ENCODE measurements at regions not wholly inside any gene's neighbourhood (a gene's known extent, or its start where the extent isn't known, plus 50 kb on each side); places are given as distances from the start of the nearest gene placed in this dataset.

DNA sequence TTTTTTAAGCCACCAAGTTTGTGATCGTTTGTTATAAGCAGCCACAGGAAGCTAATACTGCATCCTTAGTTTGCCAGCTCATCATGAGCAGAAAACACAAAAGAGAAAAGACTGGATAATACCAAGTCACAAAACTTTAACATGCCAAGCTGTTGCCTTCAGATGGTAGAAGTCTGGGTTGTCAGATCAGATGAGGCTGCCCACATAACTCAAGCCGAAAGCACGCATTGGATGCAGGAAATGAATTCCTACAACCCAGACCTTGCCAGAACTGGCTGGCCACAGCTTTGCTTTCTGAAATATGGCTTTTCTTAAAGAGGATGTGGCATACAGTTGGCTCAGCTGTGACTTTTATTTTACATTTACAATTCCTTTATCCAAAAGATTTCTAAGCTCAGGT, 118.3 kb upstream of the NEO1 start:
- intact Hi-C loops (cut with DNase I): no loop called here
- Histone ChIP-seq H3K4me1 (no peaks in the 10 kb centered on the region), H3K4me3 (no peak overlapping the region), H3K27me3 (no peaks in the 10 kb centered on the region), H3K27ac (no peak overlapping the region), H3K9me3 (no peaks in the 10 kb centered on the region), H3K36me3 (no peaks in the 10 kb centered on the region)
- 61% methylated on average over 3 of the region's 3 CpGs for WGBS (ENCODE audit: insufficient coverage, low coverage, low lambda C conversion rate, missing lambda C conversion rate)
- no peak for ATAC-seq
- no peak for DNase-seq
- TF ChIP-seq POLR2A (IDR thresholded peaks at IDR 0.05): no peak
- TF ChIP-seq, protein P1, sequence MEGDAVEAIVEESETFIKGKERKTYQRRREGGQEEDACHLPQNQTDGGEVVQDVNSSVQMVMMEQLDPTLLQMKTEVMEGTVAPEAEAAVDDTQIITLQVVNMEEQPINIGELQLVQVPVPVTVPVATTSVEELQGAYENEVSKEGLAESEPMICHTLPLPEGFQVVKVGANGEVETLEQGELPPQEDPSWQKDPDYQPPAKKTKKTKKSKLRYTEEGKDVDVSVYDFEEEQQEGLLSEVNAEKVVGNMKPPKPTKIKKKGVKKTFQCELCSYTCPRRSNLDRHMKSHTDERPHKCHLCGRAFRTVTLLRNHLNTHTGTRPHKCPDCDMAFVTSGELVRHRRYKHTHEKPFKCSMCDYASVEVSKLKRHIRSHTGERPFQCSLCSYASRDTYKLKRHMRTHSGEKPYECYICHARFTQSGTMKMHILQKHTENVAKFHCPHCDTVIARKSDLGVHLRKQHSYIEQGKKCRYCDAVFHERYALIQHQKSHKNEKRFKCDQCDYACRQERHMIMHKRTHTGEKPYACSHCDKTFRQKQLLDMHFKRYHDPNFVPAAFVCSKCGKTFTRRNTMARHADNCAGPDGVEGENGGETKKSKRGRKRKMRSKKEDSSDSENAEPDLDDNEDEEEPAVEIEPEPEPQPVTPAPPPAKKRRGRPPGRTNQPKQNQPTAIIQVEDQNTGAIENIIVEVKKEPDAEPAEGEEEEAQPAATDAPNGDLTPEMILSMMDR (IDR thresholded peaks at IDR 0.05): no peak

DNA sequence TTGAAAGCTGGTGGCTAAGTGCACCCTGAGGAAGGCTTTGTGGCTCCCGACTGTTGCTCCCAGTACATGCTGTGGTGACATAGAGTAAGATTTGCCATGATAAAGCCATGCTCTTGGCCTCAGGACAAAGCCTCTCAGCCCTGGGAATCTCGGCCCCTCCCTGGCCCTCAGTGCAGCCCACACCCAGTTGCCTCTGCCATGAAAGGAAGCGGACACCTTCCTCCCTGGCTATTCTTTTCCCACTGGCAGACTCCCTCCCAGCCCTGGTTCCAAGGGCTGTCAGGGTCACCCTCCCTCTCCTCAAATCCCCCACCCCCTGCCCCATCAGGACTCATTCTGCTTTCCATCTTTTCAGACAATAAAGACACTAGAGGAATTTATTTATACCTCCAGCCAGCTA, 119.8 kb upstream of the NEO1 start:
- no peaks in the 10 kb centered on the region for H3K27me3 ChIP-seq
- DNase-seq: no peak
- H3K4me1 ChIP-seq: no peaks in the 10 kb centered on the region
- H3K4me3 ChIP-seq: no peak overlapping the region
- no peak for ATAC-seq
- intact Hi-C loops (cut with DNase I): no loop called here
- H3K36me3 ChIP-seq: no peaks in the 10 kb centered on the region
- 88% methylated on average over 1 of the region's 3 CpGs for WGBS (ENCODE audit: insufficient coverage, low coverage, low lambda C conversion rate, missing lambda C conversion rate)
- H3K9me3 ChIP-seq: no peaks in the 10 kb centered on the region
- no peak for TF ChIP-seq POLR2A (IDR thresholded peaks at IDR 0.05)
- TF ChIP-seq, protein P1 (IDR thresholded peaks at IDR 0.05): no peak
- H3K27ac ChIP-seq: no peak overlapping the region

DNA sequence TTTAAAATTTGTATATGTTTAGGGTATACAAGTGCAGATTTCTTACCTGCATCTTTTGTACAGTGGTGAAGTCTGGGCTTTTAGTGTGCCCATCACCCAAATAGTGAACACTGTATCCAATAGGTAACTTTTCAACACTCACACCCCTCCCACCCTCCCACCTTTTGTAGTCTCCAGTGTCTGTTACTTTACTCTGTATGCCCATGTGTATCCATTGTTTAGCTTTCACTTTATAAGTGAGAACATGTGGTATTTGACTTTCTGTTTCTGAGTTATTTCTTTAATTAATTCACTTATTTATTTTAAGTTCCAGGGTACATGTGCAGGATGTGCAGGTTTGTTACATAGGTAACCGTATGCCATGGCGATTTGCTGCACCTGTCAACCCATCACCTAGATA, 124.8 kb upstream of the NEO1 start:
- intact Hi-C loops (cut with DNase I): no loop called here
- DNase-seq (no peak), ATAC-seq (no peak)
- Histone ChIP-seq H3K9me3 (no peaks in the 10 kb centered on the region), H3K4me3 (no peak overlapping the region), H3K36me3 (no peaks in the 10 kb centered on the region), H3K27ac (no peak overlapping the region), H3K4me1 (no peaks in the 10 kb centered on the region), H3K27me3 (no peaks in the 10 kb centered on the region)
- TF ChIP-seq, protein P1 (IDR thresholded peaks at IDR 0.05): no peak
- TF ChIP-seq POLR2A (IDR thresholded peaks at IDR 0.05): no peak
- WGBS (ENCODE audit: insufficient coverage, low coverage, low lambda C conversion rate, missing lambda C conversion rate): 85% methylated on average over 2 of the region's 2 CpGs

DNA sequence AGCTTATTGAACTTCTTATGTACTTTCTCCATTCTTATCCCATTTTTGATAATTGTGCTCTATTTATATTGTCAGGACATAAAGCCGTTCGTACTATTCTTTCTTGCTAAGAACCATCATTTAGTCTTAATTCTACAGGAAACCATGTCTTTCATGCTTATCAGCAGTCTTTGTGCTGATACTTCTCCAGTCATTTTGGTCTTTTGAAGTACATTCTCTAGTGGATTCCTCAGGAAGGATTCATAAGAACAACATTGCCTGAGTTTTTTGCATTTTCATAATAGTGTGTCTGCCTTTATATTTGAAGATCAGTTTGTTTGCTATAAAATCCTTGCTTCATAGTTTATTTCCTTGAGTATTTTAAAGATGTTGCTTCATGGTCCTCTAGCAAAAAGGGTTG, 126.6 kb upstream of the NEO1 start:
- H3K27me3 ChIP-seq: no peaks in the 10 kb centered on the region
- no peak for ATAC-seq
- TF ChIP-seq, protein P1 (IDR thresholded peaks at IDR 0.05): no peak
- TF ChIP-seq POLR2A (IDR thresholded peaks at IDR 0.05): no peak
- no peak for DNase-seq
- 53% methylated on average over 2 of the region's 2 CpGs for WGBS (ENCODE audit: insufficient coverage, low coverage, low lambda C conversion rate, missing lambda C conversion rate)
- H3K36me3 ChIP-seq: no peaks in the 10 kb centered on the region
- H3K9me3 ChIP-seq: no peaks in the 10 kb centered on the region
- intact Hi-C loops (cut with DNase I): no loop called here
- H3K4me1 ChIP-seq: no peaks in the 10 kb centered on the region
- no peak overlapping the region for H3K27ac ChIP-seq
- no peak overlapping the region for H3K4me3 ChIP-seq

DNA sequence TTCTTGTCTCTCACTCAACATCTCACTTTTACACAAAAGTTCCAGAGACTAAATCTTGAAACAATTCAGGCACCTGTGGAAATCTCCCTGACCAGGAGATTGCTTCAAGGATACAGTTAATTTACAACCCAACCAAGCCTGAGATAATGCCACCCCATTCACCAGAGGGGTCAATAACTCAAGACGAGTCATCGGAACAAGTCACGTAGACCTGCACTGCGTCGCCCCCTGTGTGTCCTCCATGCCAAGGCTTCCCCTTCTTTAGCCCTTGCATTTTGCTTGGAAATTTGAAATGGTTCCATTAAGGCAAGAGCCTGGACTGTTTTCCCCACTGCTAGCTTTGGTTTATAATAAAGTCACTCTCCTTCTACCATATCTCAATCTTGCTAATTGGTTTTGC, 129.0 kb upstream of the NEO1 start:
- Histone ChIP-seq H3K9me3 (no peaks in the 10 kb centered on the region), H3K36me3 (no peaks in the 10 kb centered on the region), H3K4me3 (no peak overlapping the region), H3K27me3 (no peaks in the 10 kb centered on the region), H3K27ac (no peak overlapping the region), H3K4me1 (no peaks in the 10 kb centered on the region)
- intact Hi-C loops (cut with DNase I): no loop called here
- WGBS (ENCODE audit: insufficient coverage, low coverage, low lambda C conversion rate, missing lambda C conversion rate): 66% methylated on average over 5 of the region's 5 CpGs
- no peak for DNase-seq
- ATAC-seq: no peak
- TF ChIP-seq, protein P1 (IDR thresholded peaks at IDR 0.05): no peak
- no peak for TF ChIP-seq POLR2A (IDR thresholded peaks at IDR 0.05)

All from right lobe of liver (tissue), 6 donors.